HG03064 (cell line): ENCODE measurements at regions not wholly inside any gene's neighbourhood (a gene's known extent, or its start where the extent isn't known, plus 50 kb on each side); places are given as distances from the start of the nearest gene placed in this dataset.
A peak's percentile ranks its signal among the peaks of the same experiment; 100 is the strongest.

Source experiments
- ATAC-seq: cut with Tn5 transposase; IDR thresholded peaks from one replicate; pipeline ENCODE4 v1.9.1; 2021; ENCODE audit warnings: low read depth; ENCODE audit not compliant: unreplicated experiment

DNA sequence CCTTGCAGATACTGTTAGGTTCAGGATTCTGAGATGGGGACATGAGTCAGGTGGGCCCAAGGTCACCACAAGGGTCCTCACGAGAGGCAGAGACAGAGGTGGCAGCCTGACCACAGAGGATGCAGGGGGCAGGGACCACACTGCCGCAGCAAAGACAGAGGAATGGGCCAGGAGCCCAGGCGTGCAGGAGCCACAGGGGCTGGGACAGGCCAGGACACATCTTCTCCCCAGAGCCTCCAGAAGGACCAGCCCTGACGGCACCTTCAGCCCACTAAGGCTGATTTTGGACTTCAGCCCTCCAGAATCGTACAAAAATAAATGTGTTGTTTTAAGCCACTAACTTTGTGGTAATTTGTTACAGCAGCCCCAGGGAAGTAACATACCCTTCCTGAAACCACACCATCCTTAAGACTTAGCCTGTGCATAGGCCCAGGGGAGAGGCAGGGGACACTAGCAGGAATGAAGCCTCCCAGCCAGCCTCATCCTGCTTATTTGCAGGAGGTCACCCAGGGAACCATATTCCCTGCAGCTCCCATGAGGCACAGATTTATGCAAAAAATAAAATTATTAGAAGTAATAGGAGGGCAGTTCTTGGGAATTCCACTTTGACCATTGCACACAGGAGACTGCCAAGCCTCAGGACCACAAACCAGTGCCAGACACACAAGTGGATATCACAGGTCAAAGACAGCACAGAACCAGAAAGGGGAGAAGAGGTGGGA lies 119.3 kb upstream of the CST7 start:
- no peak for ATAC-seq

DNA sequence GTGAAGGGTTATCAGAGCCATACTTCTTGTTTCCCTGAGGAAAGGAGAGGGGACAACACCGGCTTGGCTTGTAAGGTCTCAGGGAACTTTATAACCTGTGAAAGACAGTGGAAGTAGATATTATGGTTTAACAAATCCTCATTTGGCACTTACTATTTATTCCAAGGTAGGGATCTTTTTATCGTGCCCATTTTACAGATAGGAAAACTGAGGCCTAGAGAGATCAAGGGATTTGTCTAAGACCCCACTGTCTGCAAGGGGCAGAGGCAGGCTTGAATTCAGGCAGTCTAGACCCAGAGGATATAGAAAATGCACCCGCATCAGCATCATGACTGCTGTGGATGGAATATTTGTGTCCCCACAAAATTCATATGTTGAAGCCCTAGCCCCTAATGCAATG lies 118.4 kb upstream of the CST7 start:
- ATAC-seq: no peak

DNA sequence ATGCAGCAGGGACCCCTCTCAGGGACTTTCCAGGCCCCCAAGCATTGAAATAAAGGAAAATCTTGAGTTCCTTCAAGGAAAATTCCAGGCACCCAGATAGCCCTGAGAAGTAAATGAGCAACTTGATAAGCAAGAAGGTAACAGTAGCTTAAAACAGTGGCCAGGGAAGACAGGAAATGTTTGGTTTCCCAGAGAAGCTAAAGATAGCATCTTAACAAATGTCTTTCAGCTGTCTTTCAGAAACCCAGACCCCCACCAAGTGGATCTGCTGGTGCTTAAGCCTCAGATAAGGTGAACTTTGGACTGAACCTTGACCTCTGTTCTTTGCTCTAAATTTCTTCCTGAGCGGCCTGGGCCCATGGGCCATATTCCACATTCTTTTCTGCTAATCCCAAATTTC lies 117.8 kb upstream of the CST7 start:
- no peak for ATAC-seq

DNA sequence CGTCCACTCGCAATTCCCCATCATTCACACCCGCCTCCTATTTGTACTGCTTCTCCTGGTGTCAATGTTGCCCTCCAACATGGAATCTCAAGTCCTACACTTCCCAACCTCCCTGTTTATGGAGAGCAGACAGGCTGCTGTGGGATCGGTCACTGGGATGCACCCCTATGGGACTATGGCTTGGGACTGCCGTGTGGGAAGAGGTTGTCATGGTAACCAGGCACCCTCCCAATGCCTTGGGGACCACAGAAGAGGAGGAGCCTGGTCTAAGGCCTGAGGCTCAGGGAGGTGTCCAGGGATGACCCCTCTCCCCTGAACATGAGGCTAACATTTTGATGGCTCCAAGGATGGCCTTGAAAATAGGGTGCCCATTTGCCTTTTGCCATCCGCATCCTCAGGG lies 116.6 kb upstream of the CST7 start:
- no peak for ATAC-seq

DNA sequence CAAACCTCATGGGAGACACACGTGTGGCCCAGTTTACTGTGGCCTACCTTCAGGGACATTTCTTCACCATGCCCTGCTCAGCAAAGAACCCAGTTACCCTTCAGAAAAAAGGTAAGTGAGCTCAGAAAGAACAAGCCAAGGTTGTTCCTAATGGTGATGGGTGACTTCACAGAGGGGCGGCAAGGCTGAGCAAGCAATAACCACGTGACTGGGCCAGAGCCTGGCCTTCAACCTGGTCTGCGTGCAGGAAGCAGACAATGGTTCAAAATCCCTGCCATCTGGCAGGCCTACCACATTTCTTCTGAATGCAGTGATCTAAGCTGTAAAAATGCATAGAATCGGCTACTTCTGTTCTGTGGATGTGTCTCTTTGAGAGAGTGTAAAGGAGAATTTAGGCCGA lies 115.5 kb upstream of the CST7 start:
- ATAC-seq: no peak

DNA sequence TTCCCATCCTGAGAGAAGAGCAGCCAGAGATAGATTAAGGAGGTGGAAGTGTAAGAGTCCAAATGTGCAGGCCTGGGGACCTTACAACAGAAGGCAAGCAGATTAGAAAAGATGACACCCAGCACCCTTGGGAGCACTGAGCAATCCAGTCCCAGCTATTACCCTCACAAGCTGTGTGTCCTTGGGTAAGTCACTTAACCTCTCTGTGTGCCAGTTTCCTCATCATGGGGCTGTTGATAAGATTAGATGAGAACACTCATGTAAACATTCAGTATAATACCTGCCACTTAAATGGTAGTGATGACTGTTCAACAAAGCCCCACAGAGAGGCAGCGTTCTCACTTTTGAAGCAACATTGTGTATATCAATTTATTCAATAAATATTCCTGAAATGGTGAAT lies 114.8 kb upstream of the CST7 start:
- ATAC-seq: no peak

DNA sequence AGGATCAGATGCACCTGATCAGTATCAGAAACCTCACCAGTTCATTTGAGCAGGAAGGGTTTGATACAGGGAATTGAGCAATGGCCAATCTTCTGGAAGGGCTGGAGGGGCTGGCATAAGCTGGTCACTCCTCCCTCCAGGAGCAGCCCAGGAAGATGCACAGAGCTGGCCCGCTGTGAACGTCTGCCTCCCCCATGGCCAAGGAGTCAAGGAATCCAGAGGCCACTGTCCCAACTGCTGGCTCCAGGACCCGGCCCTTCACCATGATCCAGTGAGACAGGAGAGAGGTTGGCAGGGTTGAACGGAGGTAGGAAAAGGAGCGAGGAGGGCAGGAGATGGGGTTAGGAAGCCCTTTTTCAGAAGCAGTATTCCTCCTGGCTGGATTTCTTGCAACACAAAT lies 113.9 kb upstream of the CST7 start:
- no peak for ATAC-seq

DNA sequence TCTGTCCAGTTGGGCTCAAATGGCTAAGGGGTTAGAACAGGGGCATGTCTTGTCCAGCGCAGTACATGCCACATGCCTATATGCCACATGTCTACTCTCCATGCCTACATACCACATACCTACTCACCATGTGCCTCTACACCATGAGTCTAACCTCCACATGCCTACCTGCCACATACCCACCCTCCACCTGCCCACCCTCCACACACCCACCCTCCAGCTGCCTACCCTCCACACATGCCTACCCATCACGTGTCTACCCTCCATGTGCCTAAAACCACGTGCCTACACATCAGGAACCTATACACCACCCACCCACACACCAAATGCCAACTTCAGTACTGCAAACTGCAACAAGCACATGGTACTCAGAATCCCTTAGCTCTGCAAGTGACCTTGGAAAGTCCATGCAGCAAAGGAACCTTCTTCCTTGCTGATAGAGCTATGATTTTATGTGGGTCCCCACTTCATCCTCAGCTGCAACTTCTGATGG lies 113.0 kb upstream of the CST7 start:
- no peak for ATAC-seq

DNA sequence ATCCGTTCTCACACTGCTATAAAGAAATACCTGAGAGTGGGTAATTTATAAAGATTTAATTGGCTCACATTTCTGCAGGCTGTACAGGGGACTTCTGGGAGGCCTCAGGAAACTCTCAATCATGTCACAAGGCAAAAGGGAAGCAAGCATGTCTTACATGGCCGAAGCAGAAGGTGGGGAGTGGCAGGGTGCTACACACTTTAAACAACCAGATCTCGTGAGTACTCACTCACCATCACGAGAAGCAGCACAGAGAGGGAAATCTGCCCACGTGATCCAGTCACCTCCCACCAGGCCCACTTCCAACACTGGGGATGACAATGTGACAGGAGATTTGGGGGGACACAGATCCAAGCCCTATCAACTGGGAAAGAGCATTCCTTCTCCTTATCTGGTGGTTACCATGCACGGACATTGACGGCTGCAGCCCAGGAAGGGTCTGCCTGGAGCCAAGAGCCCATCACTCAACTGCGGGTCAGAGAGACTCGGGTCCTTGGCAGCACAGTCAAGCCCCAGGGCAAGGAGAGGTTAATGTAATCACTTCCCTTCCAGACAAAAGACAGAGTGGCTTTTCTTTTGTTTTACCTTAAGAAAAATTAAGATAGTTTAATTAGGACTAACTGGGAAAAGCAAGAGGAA lies 112.3 kb upstream of the CST7 start:
- no peak for ATAC-seq

DNA sequence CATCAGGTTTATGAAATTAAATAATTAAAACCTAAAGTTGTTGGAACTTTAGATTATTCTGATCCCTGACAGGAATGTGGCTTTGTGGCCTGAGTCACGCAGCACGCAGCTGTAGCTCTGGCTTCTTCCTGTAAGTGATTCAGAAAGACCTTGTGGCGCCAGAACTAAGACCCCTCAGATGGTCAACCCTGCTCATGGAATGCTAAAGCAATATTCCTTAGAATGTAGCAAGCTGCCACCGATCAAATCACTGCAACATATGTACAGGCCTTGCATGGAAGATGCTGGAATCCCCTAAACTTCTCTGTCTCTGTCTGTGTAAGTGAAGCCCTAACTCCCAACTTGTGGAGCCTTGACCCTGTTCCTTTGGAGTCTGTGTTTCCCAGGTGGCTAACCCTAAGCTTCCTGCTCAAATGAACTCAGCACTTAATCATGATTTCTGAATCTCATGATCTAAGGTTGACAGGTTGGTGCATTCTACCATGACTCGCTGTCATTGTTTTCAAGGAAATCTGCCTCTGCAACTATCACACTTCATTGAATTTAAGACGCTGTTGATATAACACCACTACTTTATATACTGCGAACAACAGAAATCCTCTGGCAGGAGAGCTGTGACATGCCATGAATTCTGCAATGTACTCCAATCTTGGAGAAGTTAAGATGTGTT lies 111.2 kb upstream of the CST7 start:
- ATAC-seq: no peak

DNA sequence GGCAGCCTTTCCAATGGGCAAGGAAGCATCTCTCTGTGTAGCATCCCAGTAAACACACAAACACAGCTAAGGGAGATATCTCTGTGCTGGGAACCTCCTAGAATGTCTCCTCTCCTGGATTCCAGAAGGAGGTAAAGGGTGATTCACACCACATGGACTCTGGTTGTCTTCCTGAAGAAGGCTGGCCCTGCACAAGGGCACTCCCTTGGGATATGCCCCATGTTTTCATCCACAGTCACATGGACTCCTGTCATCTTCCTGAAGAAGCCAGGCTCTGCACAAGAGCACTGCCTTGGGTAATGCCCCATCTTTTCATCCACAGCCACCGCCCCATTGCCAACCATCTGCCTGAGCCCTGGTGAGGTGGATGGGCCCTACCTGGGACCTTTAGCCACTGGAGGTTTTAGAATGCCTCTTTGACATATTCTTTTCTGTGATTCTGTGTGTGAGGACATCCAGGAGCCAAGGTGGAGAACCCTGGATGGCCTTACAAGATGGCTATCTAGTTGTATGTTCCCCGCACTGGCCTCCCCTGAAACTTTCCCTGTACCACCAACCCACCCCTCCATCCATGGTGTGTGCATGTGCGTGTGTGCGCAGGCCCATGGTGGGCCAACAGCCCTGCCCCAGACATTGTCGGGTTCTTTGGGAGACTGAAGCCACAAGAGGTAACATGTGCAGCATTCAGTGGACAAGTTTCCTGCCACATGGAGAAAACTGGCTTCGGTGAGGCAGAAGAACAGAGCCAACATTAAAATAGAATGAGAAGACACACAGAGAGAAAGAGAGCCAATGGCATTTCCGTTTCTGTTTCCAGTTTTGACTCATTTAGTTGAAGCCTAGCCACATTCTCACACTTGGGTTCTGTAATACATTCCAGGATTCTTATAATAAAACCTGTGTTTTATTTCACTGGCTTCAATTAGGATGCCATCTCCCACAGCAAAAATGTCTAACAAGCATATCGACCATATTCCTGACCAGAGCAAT lies 110.2 kb upstream of the CST7 start:
- no peak for ATAC-seq

DNA sequence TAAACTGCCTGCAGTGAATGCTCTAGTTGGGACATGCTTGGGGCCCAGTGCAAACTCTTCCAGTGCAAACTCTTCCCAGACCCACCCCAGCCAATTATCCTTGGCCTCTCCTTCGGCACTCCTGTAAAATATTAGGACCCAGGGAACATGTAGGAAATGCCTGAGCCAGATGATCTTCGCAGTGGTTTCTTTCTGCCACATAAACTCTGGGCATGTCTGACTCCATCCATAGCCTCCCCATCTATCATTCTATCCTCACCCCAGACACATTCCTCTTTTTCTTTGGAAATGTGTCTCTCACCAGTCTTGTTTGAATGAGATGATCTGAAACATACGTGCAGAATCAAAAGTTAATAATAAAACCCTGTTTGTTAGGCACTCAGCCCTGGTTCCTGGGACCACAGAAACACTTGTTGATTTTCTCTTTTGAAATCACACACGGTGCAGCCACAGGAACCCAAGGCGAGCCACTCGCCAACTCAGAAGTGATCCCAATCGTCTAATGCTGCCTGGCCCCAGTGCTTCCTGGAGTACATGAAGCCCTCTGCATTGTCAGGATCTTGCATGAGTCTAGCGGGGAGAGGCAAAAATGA lies 108.9 kb upstream of the CST7 start:
- ATAC-seq: no peak

DNA sequence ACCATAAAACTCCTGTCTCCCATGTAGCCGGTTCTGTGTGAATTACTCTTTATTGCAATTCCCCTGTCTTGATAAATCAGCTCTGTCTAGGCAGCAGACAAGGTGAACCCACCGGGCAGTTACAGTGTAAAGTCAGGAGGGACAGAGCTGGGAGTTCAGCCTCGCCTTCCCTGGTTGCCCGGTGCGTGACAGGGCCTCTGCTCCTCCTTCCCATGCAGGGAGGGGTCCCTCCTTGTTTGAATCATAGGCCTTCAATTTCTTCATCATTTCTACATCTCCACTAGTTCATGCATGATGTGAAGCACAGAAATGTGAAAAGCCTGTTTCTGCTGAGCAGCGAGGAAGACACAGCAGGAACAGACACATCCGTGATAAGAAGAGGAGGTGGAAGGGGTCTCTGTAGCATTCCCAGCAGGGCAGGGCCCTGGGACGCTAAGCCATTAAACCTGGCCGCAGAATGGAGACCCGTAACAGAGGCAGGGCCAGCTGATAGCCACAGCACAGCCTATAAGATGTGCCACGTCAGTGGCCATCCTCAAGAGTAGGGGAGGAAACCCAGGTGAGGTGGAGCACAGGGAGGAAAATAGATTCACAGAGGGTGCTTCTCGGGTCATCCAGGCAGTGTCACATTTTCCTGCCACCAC lies 106.7 kb upstream of the CST7 start:
- no peak for ATAC-seq

DNA sequence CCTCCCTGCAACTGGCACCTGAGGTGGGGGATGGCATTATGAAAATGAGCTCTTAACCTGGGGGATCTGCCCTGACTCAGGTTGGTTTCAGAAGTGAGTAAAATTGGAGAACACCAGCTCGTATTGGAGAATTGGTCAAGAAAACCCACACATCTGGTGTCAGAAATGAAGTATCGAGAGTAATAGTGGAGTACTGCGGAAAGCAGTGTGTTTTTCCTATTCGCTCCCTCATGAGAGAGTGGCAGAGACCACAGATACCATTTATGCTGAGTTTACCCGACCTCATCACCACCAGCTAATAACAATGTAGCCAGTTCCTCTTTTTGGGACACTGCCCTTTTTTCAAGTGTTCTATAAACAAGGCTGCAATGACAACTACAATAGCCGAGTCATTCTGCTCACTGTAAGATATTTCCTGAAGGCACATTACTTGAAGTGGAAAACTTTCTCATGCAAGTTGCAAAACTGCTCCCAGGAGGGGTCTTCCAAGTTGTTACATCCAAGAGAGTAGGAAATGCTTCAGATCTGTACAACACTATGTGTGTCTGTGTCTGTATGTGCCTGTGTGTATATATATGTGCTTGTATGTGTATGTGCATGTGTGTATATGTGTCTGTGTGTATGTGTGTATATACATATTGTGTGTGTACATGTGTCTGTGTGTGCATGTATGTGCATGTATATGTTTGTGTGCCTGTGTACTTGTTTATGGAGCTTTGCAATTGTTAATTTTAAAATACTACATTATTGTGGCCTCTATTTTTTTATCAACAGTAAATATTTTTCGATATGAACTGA lies 106.0 kb upstream of the CST7 start:
- peak; percentile 83 for ATAC-seq

DNA sequence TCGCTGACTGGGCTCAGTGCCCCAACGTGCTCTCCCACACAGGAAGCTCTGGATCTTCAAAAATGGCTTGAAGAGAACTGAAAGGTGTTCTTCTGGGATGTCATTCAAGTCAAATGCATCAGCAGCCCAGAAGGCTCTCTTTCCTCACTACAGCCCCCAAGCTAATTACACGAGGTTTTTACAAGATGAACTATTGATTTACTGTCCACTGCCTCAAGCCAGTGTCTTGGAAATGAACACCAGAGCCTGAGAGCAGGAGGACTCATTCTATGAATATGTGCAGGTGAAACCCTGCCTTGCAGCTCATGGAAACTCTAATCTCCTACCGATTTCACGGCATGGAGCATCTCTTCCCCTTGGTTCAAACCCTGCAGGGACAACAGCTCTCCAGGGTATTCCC lies 98.9 kb upstream of the CST7 start:
- no peak for ATAC-seq

DNA sequence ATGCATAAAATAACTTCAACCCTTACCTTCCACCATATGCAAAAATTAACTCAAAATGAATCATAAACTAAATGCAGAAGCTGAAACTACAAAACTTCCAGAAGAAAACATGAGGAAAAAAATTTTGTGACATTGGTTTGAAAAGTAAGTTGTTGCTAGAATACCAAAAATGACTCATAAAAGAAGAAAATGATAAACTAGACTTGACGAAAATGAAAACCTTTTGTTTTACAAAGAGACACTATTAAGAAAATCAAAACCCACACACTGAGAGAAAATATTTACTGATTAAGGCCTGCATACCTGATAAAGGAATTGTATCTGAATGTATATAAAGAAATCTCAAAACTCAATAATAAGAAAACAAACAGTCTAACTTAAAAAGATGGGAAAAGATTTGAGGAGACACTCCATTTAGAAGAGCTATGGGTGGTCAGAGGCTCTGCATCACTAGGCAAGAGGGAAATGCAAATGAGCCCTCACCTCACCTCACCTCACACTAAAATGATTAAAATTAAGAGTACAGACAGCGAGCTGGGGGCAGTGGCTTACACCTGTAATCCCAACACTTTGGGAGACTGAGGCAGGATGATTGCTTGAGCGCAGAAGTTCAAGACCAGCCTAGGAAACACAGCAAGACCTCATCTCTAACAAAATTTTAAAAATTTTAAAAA lies 97.6 kb upstream of the CST7 start:
- ATAC-seq: no peak

DNA sequence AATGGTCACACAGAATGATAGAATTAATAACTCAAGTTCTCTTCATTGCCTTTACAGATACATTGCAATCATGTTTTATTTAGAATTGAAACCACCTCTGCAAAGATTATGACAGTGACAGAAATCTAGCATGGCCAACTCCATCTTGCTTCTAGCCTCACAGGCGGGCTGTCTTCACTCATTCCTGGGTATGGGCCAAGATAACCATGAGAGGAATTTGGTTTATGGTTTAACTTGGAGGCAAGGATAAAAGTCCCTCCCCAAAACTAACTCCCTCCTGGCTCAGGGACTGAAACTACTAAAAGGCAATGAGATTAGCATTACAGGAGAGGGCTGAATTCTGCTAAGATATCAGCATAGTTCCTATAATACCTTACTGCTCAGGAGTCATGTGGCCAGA lies 95.2 kb upstream of the CST7 start:
- no peak for ATAC-seq

DNA sequence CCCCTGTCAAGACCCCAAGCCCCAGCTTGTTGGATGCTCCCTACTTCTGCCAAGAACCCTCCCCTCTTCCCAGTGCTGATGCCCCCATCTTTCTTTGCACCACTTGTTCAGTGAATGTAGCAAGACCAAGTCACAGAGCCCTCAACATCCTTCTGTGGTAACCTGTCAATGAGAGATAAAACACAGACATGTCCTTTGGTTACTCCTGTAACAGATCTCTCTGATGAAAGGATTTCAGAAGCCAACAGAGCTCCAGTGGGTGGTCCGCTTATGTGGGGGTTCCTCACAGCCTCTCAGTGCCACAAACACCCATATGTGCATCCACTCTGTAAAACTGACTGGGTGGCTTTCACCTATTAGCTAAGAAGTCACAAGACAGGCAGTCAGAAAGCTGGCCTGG lies 93.2 kb upstream of the CST7 start:
- no peak for ATAC-seq
